ENCODE measurements at regions not wholly inside any gene's neighbourhood (a gene's known extent, or its start where the extent isn't known, plus 50 kb on each side); places are given as distances from the start of the nearest gene placed in this dataset.

DNA sequence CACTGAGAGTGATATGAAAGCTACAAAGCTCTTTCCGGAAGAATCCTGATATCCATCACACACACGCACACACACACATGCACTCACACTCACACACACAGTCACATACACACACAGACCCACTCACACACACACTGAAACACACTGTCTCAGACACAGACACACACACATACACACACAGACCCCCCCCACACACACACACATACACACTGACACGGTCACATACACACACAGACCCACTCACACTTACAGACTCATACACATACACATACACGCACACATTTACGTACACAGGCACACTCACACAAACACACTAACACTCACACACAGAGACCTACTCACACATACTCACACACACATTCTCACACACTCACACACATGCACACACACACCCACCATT lies 58.6 kb downstream of the LIG4 start:
- DNase-seq: no peak

- DNase-seq: peak; percentile 28
Measured at GRCh38 chr13:108155185-108156106, 59.9 kb downstream of the LIG4 start.

GRCh38 chr13:108154421-108154858 lies 60.9 kb downstream of the LIG4 start:
- DNase-seq: no peak

DNA sequence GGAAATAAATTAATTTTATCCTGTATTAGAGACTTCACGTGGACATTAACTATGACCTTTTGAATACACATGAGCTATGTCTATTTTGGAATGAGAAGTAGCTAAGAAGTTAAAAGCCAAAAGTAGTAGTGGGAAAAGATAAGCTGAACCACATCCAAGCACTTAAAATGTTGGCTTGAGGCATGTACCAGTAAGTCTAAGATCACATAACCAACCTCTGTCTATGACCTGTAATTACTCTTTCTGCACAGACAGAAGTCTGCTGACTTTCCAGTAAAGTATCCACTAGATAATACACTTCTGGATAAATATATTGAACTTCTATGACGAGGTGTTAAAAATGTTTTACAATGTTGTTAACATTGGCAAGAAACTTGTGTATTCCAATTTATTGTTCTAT lies 68.7 kb downstream of the LIG4 start:
- no peak for DNase-seq

DNA sequence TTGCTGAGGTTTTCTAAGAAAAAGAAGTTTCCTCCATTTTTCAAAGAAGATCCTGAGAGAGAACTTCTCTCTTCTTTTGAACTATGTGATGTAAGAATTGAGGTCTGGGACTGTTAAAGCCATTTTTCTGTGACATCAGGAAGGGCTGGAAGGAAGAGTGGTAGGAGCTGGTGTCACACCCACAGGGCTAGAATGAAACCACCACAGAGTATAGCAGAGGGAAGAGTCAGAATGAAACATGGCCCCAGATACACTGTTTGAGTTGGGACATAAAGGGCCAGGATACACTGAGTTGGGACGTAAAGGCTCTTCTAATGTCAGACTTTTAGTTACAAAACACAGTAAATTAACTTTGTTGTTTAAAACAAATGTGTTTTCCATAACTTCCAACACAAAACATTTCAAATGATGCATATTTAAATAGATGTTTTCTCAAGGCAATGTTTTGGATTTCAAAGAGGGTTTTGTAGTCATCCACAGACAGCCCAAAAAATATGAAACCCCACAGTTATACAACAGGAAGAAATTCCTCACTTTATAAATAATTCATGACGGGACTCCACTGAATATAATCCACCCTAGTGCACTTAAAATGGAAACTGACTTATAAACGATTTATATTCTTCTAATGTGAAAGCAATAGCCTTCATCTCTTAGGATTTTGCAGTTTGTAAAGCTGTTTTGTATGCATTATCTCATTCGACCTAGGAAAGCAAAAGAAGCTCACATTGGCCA lies 72.5 kb downstream of the LIG4 start:
- no peak for DNase-seq

GRCh38 chr13:108137176-108137575 lies 78.2 kb downstream of the LIG4 start:
- no peak for DNase-seq

- DNase-seq: no peak
Measured at GRCh38 chr13:108127406-108127805, 87.9 kb downstream of the LIG4 start.

GRCh38 chr13:108126056-108126455 lies 89.3 kb downstream of the LIG4 start:
- DNase-seq: no peak

GRCh38 chr13:108121406-108121805 lies 93.9 kb downstream of the LIG4 start:
- DNase-seq: no peak

DNA sequence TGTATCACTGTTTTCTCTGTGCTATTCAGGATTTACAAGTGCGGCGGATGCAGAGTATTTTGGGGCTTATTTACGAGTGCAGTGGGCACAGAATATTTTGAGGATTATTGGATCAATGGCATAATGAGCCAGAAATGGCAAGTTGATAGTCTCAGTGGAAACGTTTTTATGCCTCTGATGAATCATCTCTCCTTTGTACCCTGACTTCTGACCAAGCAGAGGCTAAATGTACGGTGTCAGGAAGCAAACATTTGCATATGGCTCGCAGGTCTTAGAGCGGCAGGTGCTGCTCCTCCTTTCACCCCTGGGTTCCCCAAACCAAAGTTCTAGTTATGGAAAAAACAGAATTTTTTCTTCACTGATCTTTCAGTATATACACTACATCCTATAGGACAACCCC lies 94.5 kb downstream of the LIG4 start:
- DNase-seq: no peak

- DNase-seq: no peak
Measured at GRCh38 chr13:108120302-108120701, 95.0 kb downstream of the LIG4 start.

- no peak for DNase-seq
Measured at GRCh38 chr13:108115738-108116137, 99.6 kb downstream of the LIG4 start.

GRCh38 chr13:108113407-108113806 lies 101.9 kb downstream of the LIG4 start:
- DNase-seq: no peak

- no peak for DNase-seq
Measured at GRCh38 chr13:108104736-108105135, 110.6 kb downstream of the LIG4 start.

DNA sequence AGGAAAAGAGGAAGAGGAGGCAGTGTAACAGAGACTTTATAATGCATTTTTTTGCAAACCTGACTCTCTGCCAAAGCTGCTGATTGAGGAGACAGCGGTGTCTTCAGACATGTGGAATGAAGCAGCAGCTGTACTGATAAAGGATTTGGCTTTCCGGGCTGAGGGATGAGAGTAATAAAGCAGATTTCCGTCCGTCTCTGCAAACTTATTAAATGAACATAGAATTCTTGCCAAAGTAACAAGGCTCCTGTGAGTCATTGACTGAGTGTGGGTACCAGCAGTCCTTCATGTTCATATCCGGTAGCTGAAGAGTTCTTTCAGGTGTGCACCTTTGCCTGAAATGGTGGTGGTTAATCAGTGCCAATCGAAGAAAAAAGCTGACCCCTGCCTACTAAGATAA lies 112.6 kb downstream of the LIG4 start:
- DNase-seq: no peak

- DNase-seq: no peak
Measured at GRCh38 chr13:108096301-108096915, 118.9 kb downstream of the LIG4 start.

DNA sequence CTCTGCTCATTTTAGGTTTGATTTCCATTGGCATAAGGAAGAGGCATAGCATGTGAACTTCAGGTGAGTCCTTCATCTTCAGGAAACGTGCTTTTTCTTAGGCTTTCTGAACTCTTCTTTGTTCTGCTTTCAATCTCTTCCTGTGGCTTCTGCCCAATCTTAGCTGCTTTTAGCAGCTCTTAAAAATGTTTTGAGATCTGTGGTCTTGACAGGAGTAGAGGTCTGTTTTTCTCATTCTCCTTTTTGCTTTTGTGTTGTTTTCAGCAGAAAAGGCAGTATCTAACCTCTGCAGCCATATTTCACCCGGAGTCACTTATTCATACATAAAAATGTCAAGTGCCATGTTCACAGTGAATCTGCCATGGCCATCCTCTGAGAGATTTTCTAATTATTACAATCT lies 120.3 kb downstream of the LIG4 start:
- DNase-seq: no peak

GRCh38 chr13:108093616-108094015 lies 121.7 kb downstream of the LIG4 start:
- DNase-seq: no peak

DNA sequence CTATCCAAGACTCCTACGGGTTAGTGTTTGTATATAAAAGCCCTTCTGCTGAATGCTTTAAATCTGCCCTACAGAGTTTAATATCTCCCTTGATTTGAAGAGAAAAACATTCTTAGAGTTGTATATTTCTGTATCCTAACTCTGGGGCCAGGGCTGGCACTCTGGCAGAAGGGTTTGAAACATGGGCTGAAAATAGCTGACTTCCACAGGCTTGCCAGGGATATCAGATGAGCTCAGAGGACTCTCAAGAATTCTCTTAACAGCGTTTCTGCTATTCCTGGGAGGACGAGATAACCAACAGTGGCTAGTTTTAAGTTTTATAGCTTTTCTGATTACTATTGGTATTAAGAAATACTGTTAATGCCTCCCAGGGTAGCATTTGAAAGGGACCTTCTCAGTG lies 127.5 kb downstream of the LIG4 start:
- no peak for DNase-seq

DNA sequence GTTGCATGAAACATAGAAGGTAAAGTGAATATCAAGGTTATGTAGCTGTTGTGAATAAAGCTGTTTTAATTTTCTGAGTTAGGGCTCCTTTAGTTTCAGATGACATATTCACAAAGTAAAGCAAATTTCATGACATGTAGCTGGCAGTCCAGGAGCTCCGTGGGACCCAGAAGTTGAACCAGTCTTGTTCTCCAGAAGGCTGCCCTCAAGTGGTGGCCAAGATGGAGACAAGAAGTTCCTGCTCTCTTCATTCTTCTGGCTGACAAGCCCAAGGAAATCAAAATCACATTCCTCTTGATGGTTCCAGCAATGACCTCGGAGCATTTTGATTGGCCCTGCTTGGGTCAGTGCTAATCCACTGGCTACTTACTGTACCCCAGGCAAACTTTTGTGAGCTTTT lies 128.7 kb downstream of the LIG4 start:
- DNase-seq: no peak

- DNase-seq: no peak
Measured at GRCh38 chr13:108084840-108085239, 130.5 kb downstream of the LIG4 start.

DNA sequence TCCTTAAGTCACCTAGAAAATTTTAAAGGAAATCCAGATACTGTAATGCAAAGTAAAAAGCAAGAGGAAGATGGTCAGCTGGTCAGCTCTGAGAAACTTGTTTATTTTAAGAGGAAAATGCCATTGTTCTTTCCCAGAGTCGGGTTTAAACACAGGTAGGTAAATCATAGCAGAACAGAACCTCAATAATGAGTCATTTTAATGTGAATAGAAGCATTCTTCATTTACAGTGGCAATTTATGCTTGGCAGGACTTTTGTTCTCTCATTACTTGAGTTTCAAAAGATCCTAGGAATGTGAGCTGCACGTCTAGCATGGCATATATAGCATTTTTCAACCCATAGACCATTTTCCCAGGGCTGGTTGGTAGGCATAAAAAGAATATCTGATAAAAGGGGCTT lies 132.3 kb downstream of the LIG4 start:
- no peak for DNase-seq

DNA sequence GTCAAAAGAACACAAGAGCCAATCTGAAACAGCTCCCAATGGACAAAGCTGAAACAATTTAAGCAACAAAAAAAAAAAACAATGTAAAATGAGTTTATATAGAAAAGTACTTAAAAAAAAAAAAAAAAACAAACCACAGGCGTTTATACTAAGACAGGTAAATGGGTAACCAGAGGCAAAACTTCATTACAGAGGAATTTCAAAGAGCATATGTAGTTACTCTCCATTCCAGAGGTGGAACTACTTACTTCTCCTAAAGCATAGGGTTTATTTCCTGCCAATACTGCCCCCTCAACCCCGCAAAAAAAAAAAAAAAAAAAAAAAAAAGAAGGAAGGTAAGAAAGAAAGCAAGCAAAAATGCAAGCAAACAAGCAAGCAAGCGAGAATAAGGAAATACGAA lies 132.9 kb downstream of the LIG4 start:
- no peak for DNase-seq

DNA sequence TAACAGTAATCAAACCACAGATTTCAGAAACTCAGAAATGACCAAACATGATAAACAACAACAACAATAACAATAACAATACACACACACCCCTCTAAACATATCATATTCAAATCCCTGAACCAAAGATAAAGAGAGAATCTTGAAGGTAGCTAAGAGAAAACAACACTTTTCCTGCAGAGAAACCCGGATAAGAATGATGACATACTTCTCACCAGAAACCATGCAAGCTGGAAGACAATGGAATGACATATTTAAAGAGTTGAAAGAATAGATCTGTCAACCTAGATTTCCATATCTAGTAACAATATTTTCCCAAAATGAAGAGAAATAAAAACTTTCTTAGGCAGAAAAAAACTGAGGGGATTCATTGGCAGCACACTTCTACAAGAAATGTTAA lies 138.1 kb downstream of the LIG4 start:
- DNase-seq: no peak

All from fibroblast of skin of right biceps (primary cell).